Smooth muscle cell (in vitro differentiated cells): ENCODE measurements at regions not wholly inside any gene's neighbourhood (a gene's known extent, or its start where the extent isn't known, plus 50 kb on each side); places are given as distances from the start of the nearest gene placed in this dataset.

Experiments used
- DNase-seq: peaks from one replicate; lab custom pipeline; 2025; ENCODE audit not compliant: unreplicated experiment; lab: John Stamatoyannopoulos, UW
- H2AFZ ChIP-seq: fragments of 200-600 bp; sonication (generic); 2 replicates; pipeline ENCODE4 v1.6.0; 2016; ENCODE audit warnings: antibody characterized with exemption, low read depth, mild to moderate bottlenecking
- H3F3A ChIP-seq: fragments of 200-600 bp; sonication (generic); 2 replicates; pipeline ENCODE4 v1.6.0; 2017; ENCODE audit warnings: antibody characterized with exemption, low read depth
- H3K27ac ChIP-seq: fragments of 200-600 bp; sonication (generic); 2 replicates; pipeline ENCODE4 v1.5.1; 2016; ENCODE audit warnings: low read depth, mild to moderate bottlenecking
- H3K27me3 ChIP-seq: fragments of 200-600 bp; sonication (generic); 2 replicates; pipeline ENCODE4 v1.6.1; 2016; ENCODE audit warnings: low read depth, mild to moderate bottlenecking
- H3K36me3 ChIP-seq: fragments of 200-600 bp; sonication (generic); 2 replicates; pipeline ENCODE4 v1.5.1; 2016; ENCODE audit warnings: low read depth
- H3K4me1 ChIP-seq: fragments of 200-600 bp; sonication (generic); 2 replicates; pipeline ENCODE4 v1.5.1; 2016; ENCODE audit warnings: low read depth
- H3K4me2 ChIP-seq: fragments of 200-600 bp; sonication (generic); 2 replicates; pipeline ENCODE4 v1.6.0; 2016; ENCODE audit warnings: mild to moderate bottlenecking
- H3K4me3 ChIP-seq: fragments of 200-600 bp; sonication (generic); 2 replicates; pipeline ENCODE4 v1.5.1; 2016; ENCODE audit warnings: mild to moderate bottlenecking
- H3K79me2 ChIP-seq: fragments of 200-600 bp; sonication (generic); 2 replicates; pipeline ENCODE4 v1.6.0; 2016; ENCODE audit warnings: low read depth, mild to moderate bottlenecking
- H3K9ac ChIP-seq: fragments of 200-600 bp; sonication (generic); 2 replicates; pipeline ENCODE4 v1.6.0; 2016; ENCODE audit warnings: low read depth
- H3K9me3 ChIP-seq: fragments of 200-600 bp; sonication (generic); replicated peaks from 2 replicates; pipeline ENCODE4 v1.5.1; 2016; ENCODE audit warnings: low read depth
- H4K20me1 ChIP-seq: fragments of 200-600 bp; sonication (generic); 2 replicates; pipeline ENCODE4 v1.6.0; 2016; ENCODE audit warnings: low read depth
- WGBS: methylation state at CpG from one replicate; pipeline ENCODE4 v1.1.7; 2016; ENCODE audit warnings: low lambda C conversion rate; 5-methylcytosine and 5-hydroxymethylcytosine counted together
- TF ChIP-seq, protein P1 (sequence below): fragments of 200-600 bp; sonication (generic); IDR thresholded peaks from 2 replicates; pipeline ENCODE4 v1.5.1; 2017; ENCODE audit warnings: borderline replicate concordance, mild to moderate bottlenecking, antibody characterized with exemption; ENCODE audit not compliant: insufficient read depth, poor library complexity, severe bottlenecking

GRCh38 chr1:5404412-5405203, 587.6 kb downstream of the NPHP4 start:
- Histone ChIP-seq H3K4me3 (no peak overlapping the region), H3K27ac (no peak overlapping the region), H3K4me2 (no peak overlapping the region), H3K4me1 (no peaks in the 10 kb centered on the region), H3K36me3 (no peaks in the 10 kb centered on the region), H3K9ac (no peak overlapping the region), H3K79me2 (no peaks in the 10 kb centered on the region), H4K20me1 (no peaks in the 10 kb centered on the region), H3K27me3 (no peaks in the 10 kb centered on the region), H3F3A (no peaks in the 10 kb centered on the region), H2AFZ (no peak overlapping the region), H3K9me3 (no peaks in the 10 kb centered on the region)
- TF ChIP-seq, protein P1, sequence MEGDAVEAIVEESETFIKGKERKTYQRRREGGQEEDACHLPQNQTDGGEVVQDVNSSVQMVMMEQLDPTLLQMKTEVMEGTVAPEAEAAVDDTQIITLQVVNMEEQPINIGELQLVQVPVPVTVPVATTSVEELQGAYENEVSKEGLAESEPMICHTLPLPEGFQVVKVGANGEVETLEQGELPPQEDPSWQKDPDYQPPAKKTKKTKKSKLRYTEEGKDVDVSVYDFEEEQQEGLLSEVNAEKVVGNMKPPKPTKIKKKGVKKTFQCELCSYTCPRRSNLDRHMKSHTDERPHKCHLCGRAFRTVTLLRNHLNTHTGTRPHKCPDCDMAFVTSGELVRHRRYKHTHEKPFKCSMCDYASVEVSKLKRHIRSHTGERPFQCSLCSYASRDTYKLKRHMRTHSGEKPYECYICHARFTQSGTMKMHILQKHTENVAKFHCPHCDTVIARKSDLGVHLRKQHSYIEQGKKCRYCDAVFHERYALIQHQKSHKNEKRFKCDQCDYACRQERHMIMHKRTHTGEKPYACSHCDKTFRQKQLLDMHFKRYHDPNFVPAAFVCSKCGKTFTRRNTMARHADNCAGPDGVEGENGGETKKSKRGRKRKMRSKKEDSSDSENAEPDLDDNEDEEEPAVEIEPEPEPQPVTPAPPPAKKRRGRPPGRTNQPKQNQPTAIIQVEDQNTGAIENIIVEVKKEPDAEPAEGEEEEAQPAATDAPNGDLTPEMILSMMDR = no peak
- WGBS = 89% methylated on average over 7 of the region's 7 CpGs
- DNase-seq = no peak

GRCh38 chr1:5403935-5404334, 588.3 kb downstream of the NPHP4 start:
- no peaks in the 10 kb centered on the region for H3K4me1 ChIP-seq
- no peaks in the 10 kb centered on the region for H3F3A ChIP-seq
- no peak overlapping the region for H3K4me2 ChIP-seq
- no peaks in the 10 kb centered on the region for H3K9me3 ChIP-seq
- 91% methylated on average over 5 of the region's 5 CpGs for WGBS
- TF ChIP-seq, protein P1 = no peak
- H3K79me2 ChIP-seq = no peaks in the 10 kb centered on the region
- no peaks in the 10 kb centered on the region for H4K20me1 ChIP-seq
- DNase-seq = no peak
- no peaks in the 10 kb centered on the region for H3K27me3 ChIP-seq
- H2AFZ ChIP-seq = no peak overlapping the region
- no peak overlapping the region for H3K4me3 ChIP-seq
- no peak overlapping the region for H3K9ac ChIP-seq
- H3K27ac ChIP-seq = no peak overlapping the region
- H3K36me3 ChIP-seq = no peaks in the 10 kb centered on the region

DNA sequence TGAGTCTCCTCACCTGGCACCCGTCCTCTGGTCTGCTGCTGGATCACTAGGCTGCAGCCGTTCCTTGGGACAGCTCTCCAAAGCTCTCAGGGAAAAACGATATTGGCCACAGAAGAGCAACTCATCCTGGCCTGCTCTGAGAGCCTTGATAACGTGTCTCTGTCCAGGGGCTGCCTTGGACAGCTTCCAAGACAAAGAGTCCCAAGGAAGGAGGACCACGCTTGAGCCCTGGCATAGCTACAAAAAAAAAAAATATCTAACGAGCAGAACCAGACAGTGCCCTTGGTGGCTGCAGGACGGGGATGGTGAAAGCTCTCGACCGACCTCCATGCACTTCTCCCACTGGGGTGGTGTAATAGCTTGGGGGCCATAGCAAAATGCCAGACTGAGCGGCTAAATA, 589.6 kb downstream of the NPHP4 start:
- 83% methylated on average over 10 of the region's 10 CpGs for WGBS
- H3K36me3 ChIP-seq = no peaks in the 10 kb centered on the region
- no peaks in the 10 kb centered on the region for H3K4me1 ChIP-seq
- no peaks in the 10 kb centered on the region for H4K20me1 ChIP-seq
- H3K9ac ChIP-seq = no peak overlapping the region
- H3K4me2 ChIP-seq = no peak overlapping the region
- no peaks in the 10 kb centered on the region for H3K9me3 ChIP-seq
- H2AFZ ChIP-seq = no peak overlapping the region
- H3F3A ChIP-seq = no peaks in the 10 kb centered on the region
- H3K27me3 ChIP-seq = no peaks in the 10 kb centered on the region
- H3K4me3 ChIP-seq = no peak overlapping the region
- TF ChIP-seq, protein P1 = no peak
- no peaks in the 10 kb centered on the region for H3K79me2 ChIP-seq
- DNase-seq = no peak
- H3K27ac ChIP-seq = no peak overlapping the region

- H3K4me1 ChIP-seq = no peaks in the 10 kb centered on the region
- no peaks in the 10 kb centered on the region for H3K36me3 ChIP-seq
- no peak overlapping the region for H3K9ac ChIP-seq
- no peak overlapping the region for H3K27ac ChIP-seq
- H3F3A ChIP-seq = no peaks in the 10 kb centered on the region
- no peaks in the 10 kb centered on the region for H3K79me2 ChIP-seq
- DNase-seq = no peak
- TF ChIP-seq, protein P1 = no peak
- H3K9me3 ChIP-seq = no peaks in the 10 kb centered on the region
- H3K4me2 ChIP-seq = no peak overlapping the region
- 87% methylated on average over 1 of the region's 1 CpG for WGBS
- H4K20me1 ChIP-seq = no peaks in the 10 kb centered on the region
- H2AFZ ChIP-seq = no peak overlapping the region
- H3K27me3 ChIP-seq = no peaks in the 10 kb centered on the region
- no peak overlapping the region for H3K4me3 ChIP-seq
Observed at GRCh38 chr1:5399771-5400170, 592.5 kb downstream of the NPHP4 start.
